HCT116 (cell line): ENCODE measurements at regions not wholly inside any gene's neighbourhood (a gene's known extent, or its start where the extent isn't known, plus 50 kb on each side); places are given as distances from the start of the nearest gene placed in this dataset.

ENCODE experiments used
- ATAC-seq: fragments of 200-7000 bp; cut with Tn5 transposase; 2 replicates; pipeline ENCODE4 v1.9.1; 2020; ENCODE audit warnings: mild to moderate bottlenecking, moderate library complexity
- BruUV-seq: library from RNA; stranded (reverse); fragments of 400-500 nt; replicated peaks from 2 replicates; lab custom pipeline; 2021; lab: Mats Ljungman, UMichigan
- CTCF ChIA-PET: fragments of 300-600 bp; sonication (Branson Sonifier 250); formaldehyde crosslinking; loops from one replicate; lab custom pipeline; 2021; ENCODE audit warnings: antibody characterized with exemption; lab: Charles Lee
- POLR2A ChIA-PET: fragments of 300-600, 350-600 bp; sonication (Branson Sonifier 250); formaldehyde crosslinking; loops from one replicate; lab custom pipeline; 2021; ENCODE audit warnings: antibody characterized with exemption; lab: Charles Lee
- RAD21 ChIA-PET, 2 experiments: fragments of 300-600 bp; sonication (Branson Sonifier 250); formaldehyde crosslinking; loops; one replicate each; lab custom pipeline; 2023; ENCODE audit warnings: low total read pairs in 2 of 2; ENCODE audit not compliant: uncharacterized antibody in 2 of 2, unreplicated experiment in 2 of 2, low non-redundant PET in 1 of 2; lab: Charles Lee
- DNase-seq: peaks from one replicate; pipeline ENCODE4 v3.0.0-alpha.2; 2010; ENCODE audit warnings: low read depth, low spot score
- H2AFZ ChIP-seq: fragments of 200-600 bp; shearing (Covaris generic), sonication (generic); 2 replicates; pipeline ENCODE4 v1.6.1; 2017; ENCODE audit warnings: low read depth, mixed run types, mixed read lengths, antibody characterized with exemption, low read length; ENCODE audit not compliant: poor library complexity, severe bottlenecking
- H3K27ac ChIP-seq: 2 replicates; pipeline ENCODE4 v1.5.1; 2012; ENCODE audit warnings: low read depth, low read length
- H3K27me3 ChIP-seq: fragments of 200-600 bp; sonication (generic); 2 replicates; pipeline ENCODE4 v1.6.1; 2016; ENCODE audit warnings: mixed run types, low read length, mixed read lengths; ENCODE audit not compliant: insufficient read depth
- H3K36me3 ChIP-seq, 2 experiments: fragments of 200-500 bp in 1 of 2; fragments of 200-600 bp in 1 of 2; sonication (Bioruptor generic) in 1 of 2; sonication (generic) in 1 of 2; 2 replicates each; pipeline versions ENCODE4 v1.5.1 to v1.6.1; 2014 to 2016; ENCODE audit warnings: low read length in 2 of 2, inconsistent platforms in 1 of 2, mixed read lengths in 1 of 2, mixed run types in 1 of 2; ENCODE audit not compliant: insufficient read depth in 2 of 2, control insufficient read depth in 1 of 2
- H3K4me1 ChIP-seq, 2 experiments: fragments of 200-600 bp in 1 of 2; sonication (generic) in 1 of 2; 2 replicates each; pipeline versions ENCODE4 v1.5.1 to v1.6.1; 2012 to 2017; ENCODE audit warnings: low read length in 2 of 2, inconsistent platforms in 1 of 2, mild to moderate bottlenecking in 1 of 2, mixed read lengths in 1 of 2, mixed run types in 1 of 2, moderate library complexity in 1 of 2; ENCODE audit not compliant: insufficient read depth in 2 of 2, control insufficient read depth in 1 of 2
- H3K4me2 ChIP-seq: fragments of 200-600 bp; sonication (generic); 2 replicates; pipeline ENCODE4 v1.6.1; 2017; ENCODE audit warnings: mixed run types, low read length, mixed read lengths
- H3K4me3 ChIP-seq, 2 experiments: fragments of 200-600 bp in 1 of 2; sonication (generic) in 1 of 2; replicated peaks in 1 of 2; 2 replicates each; pipeline ENCODE4 v1.5.1; 2011 to 2016; ENCODE audit warnings: low read length in 2 of 2, control low read depth in 1 of 2, low read depth in 1 of 2, mild to moderate bottlenecking in 1 of 2, mixed read lengths in 1 of 2, mixed run types in 1 of 2
- H3K79me2 ChIP-seq: fragments of 200-600 bp; sonication (generic); 2 replicates; pipeline ENCODE4 v1.6.1; 2017; ENCODE audit warnings: mild to moderate bottlenecking, mixed run types, low read length, moderate library complexity, mixed read lengths; ENCODE audit not compliant: insufficient read depth
- H3K9ac ChIP-seq: fragments of 200-600 bp; sonication (generic); 2 replicates; pipeline ENCODE4 v1.6.1; 2016; ENCODE audit warnings: low read length, mixed read lengths
- H3K9me2 ChIP-seq: fragments of 200-600 bp; sonication (generic), shearing (Covaris generic); 2 replicates; pipeline ENCODE4 v1.6.1; 2017; ENCODE audit warnings: mixed run types, mild to moderate bottlenecking, moderate library complexity; ENCODE audit not compliant: insufficient read depth
- H3K9me3 ChIP-seq, 2 experiments: fragments of 200-500 bp in 1 of 2; fragments of 200-600 bp in 1 of 2; sonication (Bioruptor generic) in 1 of 2; sonication (generic) in 1 of 2; 2 replicates each; pipeline ENCODE4 v1.6.1; 2014 to 2017; ENCODE audit warnings: low read length in 2 of 2, mixed read lengths in 2 of 2, inconsistent platforms in 1 of 2, low read depth in 1 of 2, mild to moderate bottlenecking in 1 of 2, mixed run types in 1 of 2, moderate library complexity in 1 of 2; ENCODE audit not compliant: control insufficient read depth in 1 of 2, insufficient read depth in 1 of 2
- H4K20me1 ChIP-seq: fragments of 200-600 bp; sonication (generic), shearing (Covaris generic); 2 replicates; pipeline ENCODE4 v1.6.1; 2017; ENCODE audit warnings: mixed run types, mild to moderate bottlenecking, moderate library complexity; ENCODE audit not compliant: insufficient read depth
- CBX3 ChIP-seq: IDR thresholded peaks from 2 replicates; pipeline ENCODE4 v1.6.1; 2012; ENCODE audit warnings: low read depth
- EGR1 ChIP-seq: IDR thresholded peaks from 2 replicates; pipeline ENCODE4 v1.6.1; 2012; ENCODE audit warnings: low read depth
- EZH2 ChIP-seq: fragments of 200-600 bp; sonication (generic); IDR thresholded peaks from 2 replicates; pipeline ENCODE4 v1.6.1; 2017; ENCODE audit warnings: antibody characterized with exemption, mixed run types
- POLR2AphosphoS5 ChIP-seq: IDR thresholded peaks from 2 replicates; pipeline ENCODE4 v1.6.1; 2011; ENCODE audit warnings: mild to moderate bottlenecking, low read depth, low read length, moderate library complexity
- RAD21 ChIP-seq: IDR thresholded peaks from 2 replicates; pipeline ENCODE4 v1.6.1; 2012; ENCODE audit warnings: low read depth, mild to moderate bottlenecking
- SP1 ChIP-seq: IDR thresholded peaks from 2 replicates; pipeline ENCODE4 v1.6.1; 2012; ENCODE audit warnings: low read depth
- TCF7L2 ChIP-seq: IDR thresholded peaks from 2 replicates; pipeline ENCODE4 v1.7.0; 2011; ENCODE audit warnings: borderline replicate concordance, inconsistent platforms; ENCODE audit not compliant: insufficient read depth, insufficient read length; ENCODE audit errors: extremely low read depth
- YY1 ChIP-seq: IDR thresholded peaks from 2 replicates; pipeline ENCODE4 v1.6.1; 2011; ENCODE audit warnings: low read length, low read depth, moderate library complexity, mild to moderate bottlenecking; ENCODE audit not compliant: insufficient replicate concordance; ENCODE audit errors: extremely low read depth
- ZBTB33 ChIP-seq: IDR thresholded peaks from 2 replicates; pipeline ENCODE4 v1.6.1; 2011; ENCODE audit warnings: mild to moderate bottlenecking, low read length, moderate library complexity; ENCODE audit not compliant: insufficient replicate concordance; ENCODE audit errors: extremely low read depth
- intact Hi-C: fragments of 100-400 bp; cut with micrococcal nuclease; formaldehyde crosslinking; loops from 2 replicates; pipeline ENCODE4 v1.10.0; 2022
- TF ChIP-seq, protein P1 (sequence below), 3 experiments: fragments of 200-600 bp in 1 of 3; sonication (generic) in 1 of 3; IDR thresholded peaks in 2 of 3; conservative IDR thresholded peaks in 1 of 3; 2 replicates each; pipeline ENCODE4 v1.5.1; 2012 to 2017; ENCODE audit warnings: low read depth in 2 of 3, low read length in 2 of 3, antibody characterized with exemption in 1 of 3, borderline replicate concordance in 1 of 3, control low read depth in 1 of 3, mild to moderate bottlenecking in 1 of 3, mixed read lengths in 1 of 3, mixed run types in 1 of 3, moderate library complexity in 1 of 3; ENCODE audit not compliant: insufficient read depth in 1 of 3
- TF ChIP-seq, protein P2 (sequence below): IDR thresholded peaks from 2 replicates; pipeline ENCODE4 v1.6.1; 2012

DNA sequence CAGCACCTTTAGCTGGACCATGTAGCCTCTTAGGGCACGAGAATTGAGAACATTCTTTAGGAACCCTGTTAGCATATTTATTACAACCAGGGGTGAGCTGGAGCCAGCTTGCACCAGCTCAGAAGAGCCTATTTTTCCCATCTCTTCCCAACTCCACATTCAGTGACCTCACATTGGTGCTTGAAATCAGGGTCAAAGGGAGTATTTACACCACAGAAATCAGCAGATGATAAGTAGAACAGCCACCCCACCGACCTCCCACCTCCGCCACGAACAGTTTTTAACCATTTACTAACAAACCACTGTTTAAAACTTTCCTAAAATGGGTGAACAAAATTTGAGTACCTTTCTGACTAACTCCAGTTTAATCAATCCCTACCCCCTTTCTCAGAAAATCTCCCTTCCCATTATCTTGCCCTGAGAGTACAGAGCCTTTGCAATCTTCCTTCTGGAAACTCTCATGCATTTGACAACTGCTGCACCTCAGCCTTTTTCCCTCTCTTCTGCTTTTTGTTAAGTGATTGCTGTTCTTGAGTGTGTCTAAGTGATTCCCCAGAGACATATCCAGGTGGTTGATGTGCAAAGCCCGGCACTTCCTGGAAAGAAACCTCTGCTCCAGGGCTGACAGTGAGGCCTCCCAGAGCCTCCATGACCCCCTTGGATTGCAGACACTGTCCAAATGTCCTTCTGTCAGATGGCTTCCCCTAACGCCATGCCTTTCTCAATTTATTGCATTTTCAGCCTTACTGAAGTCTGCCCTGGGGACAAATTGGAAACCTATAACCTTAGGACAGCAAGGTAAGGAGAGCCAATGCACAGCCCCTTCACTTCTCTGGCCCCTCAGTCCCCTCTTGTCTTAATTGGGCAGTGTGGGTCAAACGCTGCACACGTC lies 389.5 kb upstream of the TNP1 start:
- H3K27me3 ChIP-seq, result peaks cover 67% of the 10 kb centered on the region
- H3K4me3 ChIP-seq, result no peak overlapping the region
- H3K4me1 ChIP-seq, result no peaks in the 10 kb centered on the region
- H3K79me2 ChIP-seq, result no peaks in the 10 kb centered on the region
- no peak overlapping the region for H3K27ac ChIP-seq
- intact Hi-C loops, result no loop called here
- H3K36me3 ChIP-seq, result no peaks in the 10 kb centered on the region
- TF ChIP-seq ZBTB33 (no peak), SP1 (no peak), YY1 (no peak), CBX3 (no peak), TCF7L2 (no peak), RAD21 (no peak), POLR2AphosphoS5 (no peak), EZH2 (no peak), EGR1 (no peak)
- TF ChIP-seq, protein P1, sequence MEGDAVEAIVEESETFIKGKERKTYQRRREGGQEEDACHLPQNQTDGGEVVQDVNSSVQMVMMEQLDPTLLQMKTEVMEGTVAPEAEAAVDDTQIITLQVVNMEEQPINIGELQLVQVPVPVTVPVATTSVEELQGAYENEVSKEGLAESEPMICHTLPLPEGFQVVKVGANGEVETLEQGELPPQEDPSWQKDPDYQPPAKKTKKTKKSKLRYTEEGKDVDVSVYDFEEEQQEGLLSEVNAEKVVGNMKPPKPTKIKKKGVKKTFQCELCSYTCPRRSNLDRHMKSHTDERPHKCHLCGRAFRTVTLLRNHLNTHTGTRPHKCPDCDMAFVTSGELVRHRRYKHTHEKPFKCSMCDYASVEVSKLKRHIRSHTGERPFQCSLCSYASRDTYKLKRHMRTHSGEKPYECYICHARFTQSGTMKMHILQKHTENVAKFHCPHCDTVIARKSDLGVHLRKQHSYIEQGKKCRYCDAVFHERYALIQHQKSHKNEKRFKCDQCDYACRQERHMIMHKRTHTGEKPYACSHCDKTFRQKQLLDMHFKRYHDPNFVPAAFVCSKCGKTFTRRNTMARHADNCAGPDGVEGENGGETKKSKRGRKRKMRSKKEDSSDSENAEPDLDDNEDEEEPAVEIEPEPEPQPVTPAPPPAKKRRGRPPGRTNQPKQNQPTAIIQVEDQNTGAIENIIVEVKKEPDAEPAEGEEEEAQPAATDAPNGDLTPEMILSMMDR (IDR thresholded peaks at IDR 0.05 in 2 of 3, conservative IDR thresholded peaks at IDR 0.05 in 1 of 3; ENCODE audit: borderline replicate concordance in 1 of 3, insufficient read depth in 1 of 3, low read depth in 2 of 3, low read length in 2 of 3), result no peak
- TF ChIP-seq, protein P2, sequence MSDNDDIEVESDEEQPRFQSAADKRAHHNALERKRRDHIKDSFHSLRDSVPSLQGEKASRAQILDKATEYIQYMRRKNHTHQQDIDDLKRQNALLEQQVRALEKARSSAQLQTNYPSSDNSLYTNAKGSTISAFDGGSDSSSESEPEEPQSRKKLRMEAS, result no peak
- POLR2A ChIA-PET, result no interaction called here
- no TSS peak for BruUV-seq
- DNase-seq (no peak), ATAC-seq (no peak)
- no peak overlapping the region for H2AFZ ChIP-seq
- no peaks in the 10 kb centered on the region for H3K9me3 ChIP-seq
- no peaks in the 10 kb centered on the region for H4K20me1 ChIP-seq
- RAD21 ChIA-PET, result no interaction called here
- H3K9me2 ChIP-seq, result no peaks in the 10 kb centered on the region
- H3K9ac ChIP-seq, result no peak overlapping the region
- H3K4me2 ChIP-seq, result no peak overlapping the region
- CTCF ChIA-PET, result no interaction called here
